Smooth muscle cell (in vitro differentiated cells): ENCODE measurements at regions not wholly inside any gene's neighbourhood (a gene's known extent, or its start where the extent isn't known, plus 50 kb on each side); places are given as distances from the start of the nearest gene placed in this dataset.
A peak's percentile ranks its signal among the peaks of the same experiment; 100 is the strongest.

Source experiments
- DNase-seq: peaks from one replicate; lab custom pipeline; 2025; ENCODE audit not compliant: unreplicated experiment; lab: John Stamatoyannopoulos, UW
- H2AFZ ChIP-seq: fragments of 200-600 bp; sonication (generic); 2 replicates; pipeline ENCODE4 v1.6.0; 2016; ENCODE audit warnings: antibody characterized with exemption, low read depth, mild to moderate bottlenecking
- H3F3A ChIP-seq: fragments of 200-600 bp; sonication (generic); 2 replicates; pipeline ENCODE4 v1.6.0; 2017; ENCODE audit warnings: antibody characterized with exemption, low read depth
- H3K27ac ChIP-seq: fragments of 200-600 bp; sonication (generic); 2 replicates; pipeline ENCODE4 v1.5.1; 2016; ENCODE audit warnings: low read depth, mild to moderate bottlenecking
- H3K27me3 ChIP-seq: fragments of 200-600 bp; sonication (generic); 2 replicates; pipeline ENCODE4 v1.6.1; 2016; ENCODE audit warnings: low read depth, mild to moderate bottlenecking
- H3K36me3 ChIP-seq: fragments of 200-600 bp; sonication (generic); 2 replicates; pipeline ENCODE4 v1.5.1; 2016; ENCODE audit warnings: low read depth
- H3K4me1 ChIP-seq: fragments of 200-600 bp; sonication (generic); 2 replicates; pipeline ENCODE4 v1.5.1; 2016; ENCODE audit warnings: low read depth
- H3K4me2 ChIP-seq: fragments of 200-600 bp; sonication (generic); 2 replicates; pipeline ENCODE4 v1.6.0; 2016; ENCODE audit warnings: mild to moderate bottlenecking
- H3K4me3 ChIP-seq: fragments of 200-600 bp; sonication (generic); 2 replicates; pipeline ENCODE4 v1.5.1; 2016; ENCODE audit warnings: mild to moderate bottlenecking
- H3K79me2 ChIP-seq: fragments of 200-600 bp; sonication (generic); 2 replicates; pipeline ENCODE4 v1.6.0; 2016; ENCODE audit warnings: low read depth, mild to moderate bottlenecking
- H3K9ac ChIP-seq: fragments of 200-600 bp; sonication (generic); 2 replicates; pipeline ENCODE4 v1.6.0; 2016; ENCODE audit warnings: low read depth
- H3K9me3 ChIP-seq: fragments of 200-600 bp; sonication (generic); replicated peaks from 2 replicates; pipeline ENCODE4 v1.5.1; 2016; ENCODE audit warnings: low read depth
- H4K20me1 ChIP-seq: fragments of 200-600 bp; sonication (generic); 2 replicates; pipeline ENCODE4 v1.6.0; 2016; ENCODE audit warnings: low read depth
- CTCF ChIP-seq: fragments of 200-600 bp; sonication (generic); IDR thresholded peaks from 2 replicates; pipeline ENCODE4 v1.5.1; 2017; ENCODE audit warnings: borderline replicate concordance, mild to moderate bottlenecking, antibody characterized with exemption; ENCODE audit not compliant: insufficient read depth, poor library complexity, severe bottlenecking
- whole genome bisulfite sequencing: methylation state at CpG from one replicate; pipeline ENCODE4 v1.1.7; 2016; ENCODE audit warnings: low lambda C conversion rate; 5-methylcytosine and 5-hydroxymethylcytosine counted together

GRCh38 chr4:165580351-165580905 is 201.6 kb downstream of the CPE start:
- Histone ChIP-seq H3K79me2 (no peaks in the 10 kb centered on the region), H3K9me3 (no peaks in the 10 kb centered on the region), H2AFZ (no peak overlapping the region), H3F3A (no peaks in the 10 kb centered on the region), H3K27ac (peak overlapping the region; percentile 88), H3K36me3 (no peaks in the 10 kb centered on the region), H3K4me2 (peak overlapping the region; percentile 65), H3K27me3 (no peaks in the 10 kb centered on the region), H3K4me3 (no peak overlapping the region), H4K20me1 (no peaks in the 10 kb centered on the region), H3K9ac (peak overlapping the region; percentile 65), H3K4me1 (no peaks in the 10 kb centered on the region)
- DNase-seq: peak; percentile 13
- no peak for TF ChIP-seq CTCF
- 2% methylated on average over 4 of the region's 4 CpGs for WGBS

GRCh38 chr4:165583341-165583740 is 204.5 kb downstream of the CPE start:
- WGBS: 83% methylated on average over 3 of the region's 3 CpGs

GRCh38 chr4:165584916-165585315 is 206.1 kb downstream of the CPE start:
- no peaks in the 10 kb centered on the region for H3K79me2 ChIP-seq
- H3K4me2 ChIP-seq: no peak overlapping the region
- H3K36me3 ChIP-seq: no peaks in the 10 kb centered on the region
- no peak overlapping the region for H3K27ac ChIP-seq
- TF ChIP-seq CTCF: no peak
- H3F3A ChIP-seq: no peaks in the 10 kb centered on the region
- H3K9ac ChIP-seq: no peak overlapping the region
- no peaks in the 10 kb centered on the region for H3K27me3 ChIP-seq
- DNase-seq: no peak
- no peaks in the 10 kb centered on the region for H3K9me3 ChIP-seq
- H3K4me3 ChIP-seq: no peak overlapping the region
- no peak overlapping the region for H2AFZ ChIP-seq
- no peaks in the 10 kb centered on the region for H3K4me1 ChIP-seq
- H4K20me1 ChIP-seq: no peaks in the 10 kb centered on the region

More at GRCh38 chr4:165583341-165583740, 204.5 kb downstream of the CPE start:
- DNase-seq: no peak
- H3K4me2 ChIP-seq: no peak overlapping the region
- no peak overlapping the region for H3K4me3 ChIP-seq
- H3K27me3 ChIP-seq: no peaks in the 10 kb centered on the region
- H2AFZ ChIP-seq: no peak overlapping the region
- no peaks in the 10 kb centered on the region for H3F3A ChIP-seq
- H3K79me2 ChIP-seq: no peaks in the 10 kb centered on the region
- H3K36me3 ChIP-seq: no peaks in the 10 kb centered on the region
- H4K20me1 ChIP-seq: no peaks in the 10 kb centered on the region
- H3K9me3 ChIP-seq: no peaks in the 10 kb centered on the region
- TF ChIP-seq CTCF: no peak
- H3K4me1 ChIP-seq: no peaks in the 10 kb centered on the region
- H3K9ac ChIP-seq: no peak overlapping the region
- H3K27ac ChIP-seq: no peak overlapping the region
